Choroid plexus epithelial cell (primary cell): ENCODE measurements at regions not wholly inside any gene's neighbourhood (a gene's known extent, or its start where the extent isn't known, plus 50 kb on each side); places are given as distances from the start of the nearest gene placed in this dataset.

Source experiments
- DNase-seq: peaks from one replicate; pipeline ENCODE4 v3.0.0-alpha.2; 2010; ENCODE audit warnings: low read depth
- H3K4me3 ChIP-seq: 2 replicates; pipeline ENCODE4 v1.5.1; 2011; ENCODE audit warnings: low read depth, mild to moderate bottlenecking, control low read depth, low read length, moderate library complexity
- TF ChIP-seq, protein P1 (sequence below): conservative IDR thresholded peaks from 2 replicates; pipeline ENCODE4 v1.5.1; 2011; ENCODE audit warnings: low read depth, mild to moderate bottlenecking, control low read depth, inconsistent platforms, low read length, moderate library complexity

DNA sequence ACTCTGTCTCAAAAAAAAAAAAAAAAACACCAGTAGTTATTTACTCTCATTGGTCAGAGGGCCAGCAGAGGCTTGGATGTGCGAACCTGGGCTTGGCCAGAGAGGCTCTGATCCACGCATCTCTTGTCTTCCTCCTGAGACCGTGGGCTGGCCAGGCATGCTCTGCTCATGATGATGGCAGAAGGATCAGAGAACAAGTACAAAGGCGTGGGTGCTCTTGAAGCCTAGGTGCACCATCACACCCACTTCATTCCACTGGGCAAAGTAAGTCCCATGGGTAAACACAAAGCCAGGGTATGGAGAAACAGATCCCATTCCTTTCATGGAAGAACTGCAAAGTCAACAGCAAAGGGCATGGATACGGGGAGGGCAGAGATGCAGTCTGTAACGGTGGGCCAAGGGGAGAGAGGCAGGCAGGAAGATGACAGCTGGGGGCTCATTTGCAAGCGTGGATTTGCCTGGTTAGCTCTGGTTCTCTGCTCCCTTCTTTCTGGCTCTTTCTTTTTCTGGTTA lies 128.2 kb upstream of the SDK1 start:
- TF ChIP-seq, protein P1, sequence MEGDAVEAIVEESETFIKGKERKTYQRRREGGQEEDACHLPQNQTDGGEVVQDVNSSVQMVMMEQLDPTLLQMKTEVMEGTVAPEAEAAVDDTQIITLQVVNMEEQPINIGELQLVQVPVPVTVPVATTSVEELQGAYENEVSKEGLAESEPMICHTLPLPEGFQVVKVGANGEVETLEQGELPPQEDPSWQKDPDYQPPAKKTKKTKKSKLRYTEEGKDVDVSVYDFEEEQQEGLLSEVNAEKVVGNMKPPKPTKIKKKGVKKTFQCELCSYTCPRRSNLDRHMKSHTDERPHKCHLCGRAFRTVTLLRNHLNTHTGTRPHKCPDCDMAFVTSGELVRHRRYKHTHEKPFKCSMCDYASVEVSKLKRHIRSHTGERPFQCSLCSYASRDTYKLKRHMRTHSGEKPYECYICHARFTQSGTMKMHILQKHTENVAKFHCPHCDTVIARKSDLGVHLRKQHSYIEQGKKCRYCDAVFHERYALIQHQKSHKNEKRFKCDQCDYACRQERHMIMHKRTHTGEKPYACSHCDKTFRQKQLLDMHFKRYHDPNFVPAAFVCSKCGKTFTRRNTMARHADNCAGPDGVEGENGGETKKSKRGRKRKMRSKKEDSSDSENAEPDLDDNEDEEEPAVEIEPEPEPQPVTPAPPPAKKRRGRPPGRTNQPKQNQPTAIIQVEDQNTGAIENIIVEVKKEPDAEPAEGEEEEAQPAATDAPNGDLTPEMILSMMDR, result no peak

DNA sequence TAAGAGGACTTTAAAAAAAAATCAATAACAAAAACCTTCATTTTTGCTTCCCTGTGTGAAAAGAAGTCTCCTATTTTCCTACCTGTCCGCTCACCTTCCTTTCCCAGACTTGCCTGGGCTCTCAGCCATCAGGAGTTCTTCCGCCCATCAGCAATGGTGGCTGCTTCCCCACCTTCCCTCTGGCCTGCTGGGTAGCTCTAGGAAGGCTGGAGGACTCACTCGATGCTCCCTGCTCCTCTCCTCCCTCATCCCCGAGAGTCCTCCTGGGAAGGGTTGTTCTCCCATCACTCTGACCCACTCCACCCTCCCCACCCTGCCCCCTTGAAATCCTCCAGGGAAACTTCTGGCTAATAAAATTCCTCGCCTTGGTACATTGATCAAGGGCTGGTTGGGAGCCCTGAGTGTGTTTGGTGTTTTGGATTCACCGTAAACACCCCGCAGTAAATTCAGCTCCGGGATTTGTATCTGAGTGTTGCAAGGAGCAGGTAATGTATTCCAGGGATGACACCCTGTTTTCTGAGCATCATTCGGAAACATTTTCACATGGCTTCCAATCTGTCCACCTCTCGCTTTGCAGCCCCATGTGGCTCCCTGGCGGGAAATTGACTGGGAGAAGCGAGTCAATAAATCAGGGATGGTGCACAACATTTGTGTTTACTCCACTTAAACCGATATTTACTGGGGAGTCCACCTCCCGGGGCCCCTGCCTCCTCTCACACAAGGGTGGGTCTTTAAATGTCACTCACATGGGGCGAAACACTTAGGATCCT lies 126.4 kb upstream of the SDK1 start:
- no peak for DNase-seq
- TF ChIP-seq, protein P1, result no peak

More for the DNA sequence above, 128.2 kb upstream of the SDK1 start:
- no peak for DNase-seq
- H3K4me3 ChIP-seq, result no peak overlapping the region

DNA sequence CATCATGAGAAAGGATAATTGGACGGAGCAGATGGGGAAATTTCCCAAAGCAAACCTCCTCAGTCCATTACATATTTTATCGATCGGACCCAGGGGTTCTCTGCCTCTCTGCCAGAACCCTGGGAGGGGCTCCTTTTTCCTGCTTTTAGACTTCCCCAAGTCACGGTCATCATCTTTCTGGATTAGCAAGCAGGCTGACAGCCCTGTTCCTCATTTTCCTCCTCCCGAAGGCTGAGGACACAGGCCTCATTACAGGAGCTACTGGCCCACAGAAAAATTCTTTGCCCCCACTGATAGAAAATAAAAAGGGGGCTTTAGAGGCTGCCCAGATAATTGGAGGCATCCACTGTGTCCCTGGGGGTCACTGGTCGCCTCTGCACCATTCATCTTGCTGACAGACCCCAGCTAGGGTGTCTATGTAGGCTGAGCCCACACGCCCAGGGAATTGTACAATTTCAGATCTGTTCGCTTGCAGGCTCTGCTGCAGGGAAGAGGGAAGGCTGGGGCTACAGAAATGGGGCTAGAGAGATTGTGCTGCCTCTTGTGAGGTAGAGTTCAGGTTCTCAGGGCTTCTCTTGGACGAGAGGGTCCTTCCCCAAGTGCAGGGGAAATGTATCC lies 125.7 kb upstream of the SDK1 start:
- no peak for DNase-seq
- TF ChIP-seq, protein P1, result no peak
- H3K4me3 ChIP-seq, result no peak overlapping the region

More for the DNA sequence above, 126.4 kb upstream of the SDK1 start:
- H3K4me3 ChIP-seq, result no peak overlapping the region

DNA sequence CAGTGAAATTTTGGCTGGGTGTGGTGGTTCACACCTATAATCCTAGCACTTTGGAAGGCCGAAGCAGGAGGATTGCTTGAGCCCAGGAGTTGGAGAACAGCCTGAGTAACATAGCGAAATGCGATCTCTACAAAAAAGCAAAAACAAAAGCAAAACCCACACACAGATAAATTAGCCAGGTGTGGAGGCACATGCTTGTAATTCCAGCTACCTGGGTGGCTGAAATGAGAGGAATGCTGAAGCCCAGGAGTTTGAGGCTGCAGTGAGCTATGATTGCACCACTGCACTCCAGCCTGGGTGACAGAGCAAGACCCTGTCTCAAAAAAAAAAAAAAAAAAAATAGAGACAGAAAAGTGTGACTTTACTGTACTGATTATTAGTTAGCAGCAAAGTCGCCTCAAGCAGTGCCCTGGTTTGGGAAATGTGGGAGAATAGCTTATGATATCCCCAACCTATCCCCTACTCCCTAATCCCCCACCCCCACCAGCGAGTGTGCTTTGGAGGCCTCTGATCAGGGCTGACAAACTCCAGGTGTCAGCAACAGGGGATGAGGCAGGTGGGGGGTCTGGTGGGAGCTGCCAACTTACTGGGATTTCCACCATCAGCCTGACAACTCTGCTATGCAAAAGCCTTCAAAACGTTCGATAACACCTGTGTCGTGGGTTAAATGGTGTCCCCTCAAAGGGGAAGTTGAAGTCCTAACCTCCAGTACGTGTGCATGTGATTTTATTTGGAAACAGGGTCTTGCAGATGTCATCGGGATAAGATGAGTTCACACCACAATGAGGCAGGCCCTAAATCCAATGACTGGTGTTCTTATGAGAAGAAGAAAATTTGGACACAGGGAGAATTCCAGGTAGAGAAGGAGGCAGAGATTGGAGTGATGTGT lies 124.7 kb upstream of the SDK1 start:
- H3K4me3 ChIP-seq, result no peak overlapping the region
- TF ChIP-seq, protein P1, result no peak
- DNase-seq, result no peak

DNA sequence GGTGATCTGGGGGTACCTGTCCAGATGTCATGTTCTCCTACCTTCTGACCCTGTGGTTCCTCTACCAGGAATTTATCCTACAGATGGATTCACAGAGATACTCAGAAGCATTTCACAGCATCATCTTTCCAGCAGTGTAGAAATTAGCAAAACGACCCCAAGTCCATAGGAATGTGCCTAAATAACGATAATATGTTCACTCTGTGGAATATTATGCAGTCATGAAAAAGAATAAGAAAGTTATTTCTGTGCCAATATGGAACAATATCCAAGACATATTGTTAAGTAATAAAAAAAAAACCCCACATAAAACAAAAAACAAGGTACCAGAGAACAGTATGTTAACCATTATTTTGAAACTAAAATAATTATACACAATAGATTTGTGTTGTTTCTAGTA lies 123.8 kb upstream of the SDK1 start:
- no peak for DNase-seq
- H3K4me3 ChIP-seq, result no peak overlapping the region
- TF ChIP-seq, protein P1, result no peak

DNA sequence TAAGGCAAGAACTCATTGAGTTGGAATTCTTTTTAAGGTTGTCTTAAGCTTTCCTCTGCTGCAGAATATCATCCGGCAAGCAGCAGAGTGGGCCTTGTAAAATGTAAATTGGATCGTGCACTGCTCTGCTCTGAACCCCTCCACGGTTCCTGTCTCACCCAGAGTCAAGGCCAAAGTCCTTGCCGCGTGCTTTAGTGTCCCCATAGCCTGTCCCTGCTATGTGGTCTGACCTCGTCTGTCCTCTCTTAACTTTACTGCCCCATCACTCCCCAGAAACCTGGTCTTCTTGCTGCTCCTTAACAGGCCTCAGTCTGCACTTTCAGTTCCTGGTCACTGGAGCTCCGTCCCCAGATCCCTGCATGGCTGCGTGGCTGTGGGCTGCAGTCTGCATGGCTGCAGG lies 121.6 kb upstream of the SDK1 start:
- no peak for DNase-seq
- TF ChIP-seq, protein P1, result no peak

More for the DNA sequence above, 121.6 kb upstream of the SDK1 start:
- no peak overlapping the region for H3K4me3 ChIP-seq
